Psoas muscle (tissue), 7 donors: ENCODE measurements at regions not wholly inside any gene's neighbourhood (a gene's known extent, or its start where the extent isn't known, plus 50 kb on each side); places are given as distances from the start of the nearest gene placed in this dataset.
"Not testable (repeated sequence)": the region's sequence is repeated elsewhere in the genome, so short reads cannot be mapped to it uniquely, and the experiment has no call there.

Experiments used
- ATAC-seq, 4 donors: fragments of 200-7000 bp; cut with Tn5 transposase; one replicate each; pipeline ENCODE4 v1.9.1; 2020; ENCODE audit warnings: moderate library complexity in 3 of 4, mild to moderate bottlenecking in 2 of 4
- DNase-seq, 2 donors: peaks; one replicate each; pipeline ENCODE4 v3.0.0-alpha.2; 2020
- H3K27ac ChIP-seq: fragments of 200-600 bp; one replicate; pipeline ENCODE4 v1.8.0; 2022
- H3K27me3 ChIP-seq, 3 donors: fragments of 200-600 bp in 1 of 3; one replicate each; pipeline versions ENCODE4 v1.6.1 to v1.8.0; 2013 to 2022; ENCODE audit warnings: low read length in 2 of 3, mild to moderate bottlenecking in 2 of 3, moderate library complexity in 1 of 3; ENCODE audit not compliant: insufficient read depth in 3 of 3
- H3K36me3 ChIP-seq, 2 donors: fragments of 200-600 bp in 1 of 2; one replicate each; pipeline versions ENCODE4 v1.6.1 to v1.8.0; 2013 to 2022; ENCODE audit warnings: low read depth in 1 of 2, mild to moderate bottlenecking in 1 of 2, moderate library complexity in 1 of 2; ENCODE audit not compliant: insufficient read depth in 1 of 2
- H3K4me1 ChIP-seq: fragments of 200-600 bp; one replicate; pipeline ENCODE4 v1.8.0; 2022
- H3K4me3 ChIP-seq: fragments of 200-600 bp; one replicate; pipeline ENCODE4 v1.8.0; 2022; ENCODE audit warnings: mild to moderate bottlenecking
- H3K9me3 ChIP-seq: fragments of 200-600 bp; one replicate; pipeline ENCODE4 v1.8.0; 2022
- CTCF ChIP-seq: fragments of 200-600 bp; IDR thresholded peaks from one replicate; pipeline ENCODE4 v1.8.0; 2022; ENCODE audit warnings: antibody characterized with exemption
- WGBS, 3 donors: extraction: QIAGEN DNeasy Blood & Tissue Kit; methylation state at CpG; one replicate each; pipeline versions ENCODE4 v1.1.6 to v1.1.7; 2013; 5-methylcytosine and 5-hydroxymethylcytosine counted together
- intact Hi-C, 2 donors: fragments of 100-400 bp; cut with DNase I; formaldehyde crosslinking; loops; one replicate each; pipeline versions ENCODE4 v1.11.0 to v1.14.2; 2022
- donor health status: healthy with polysubstance abuse.
- donor health status: DM: no; HTN: no; CAD: no; lungs with moderate emphysema.
- donor health status: Bipolar disorder and iron deficiency.
- donor health status: healthy.
- donor health status: DM: yes; HTN: yes; CAD: no.
- donor health status: DM: no; HTN: no; CAD: no.
- donor health status: DM: yes; HTN: yes; CAD: no.

GRCh38 chr18:30444544-30444943, 598.0 kb downstream of the DSC3 start:
- Histone ChIP-seq H3K4me3 (no peak overlapping the region), H3K9me3 (no peaks in the 10 kb centered on the region), H3K36me3 (no peaks in the 10 kb centered on the region), H3K27ac (no peak overlapping the region), H3K4me1 (no peaks in the 10 kb centered on the region), H3K27me3 (no peaks in the 10 kb centered on the region)
- DNase-seq (no peak), ATAC-seq (no peak)
- intact Hi-C loops, result no loop called here
- no peak for TF ChIP-seq CTCF
- 57 to 63% (median 63%) methylated on average over 2 of the region's 2 CpGs for WGBS, 3 donors

GRCh38 chr18:30440351-30440750, 602.2 kb downstream of the DSC3 start:
- ATAC-seq (no peak), DNase-seq (no peak)
- no peaks in the 10 kb centered on the region for H3K4me1 ChIP-seq
- intact Hi-C loops, result no loop called here
- no peak overlapping the region for H3K4me3 ChIP-seq
- H3K27ac ChIP-seq, result no peak overlapping the region
- H3K27me3 ChIP-seq, result no peaks in the 10 kb centered on the region
- WGBS, 3 donors, result 67 to 84% (median 75%) methylated on average over 2 of the region's 2 CpGs
- H3K36me3 ChIP-seq, result no peaks in the 10 kb centered on the region
- no peaks in the 10 kb centered on the region for H3K9me3 ChIP-seq
- TF ChIP-seq CTCF, result no peak

- Histone ChIP-seq H3K4me3 (no peak overlapping the region), H3K36me3 (no peaks in the 10 kb centered on the region), H3K27ac (no peak overlapping the region), H3K27me3 (no peaks in the 10 kb centered on the region), H3K4me1 (no peaks in the 10 kb centered on the region), H3K9me3 (no peaks in the 10 kb centered on the region)
- ATAC-seq (no peak), DNase-seq (no peak)
- 78 to 91% (median 89%) methylated on average over 2 of the region's 2 CpGs for WGBS, 3 donors
- TF ChIP-seq CTCF, result no peak
- intact Hi-C loops, result no loop called here
Observed at GRCh38 chr18:30439174-30439573, 603.4 kb downstream of the DSC3 start.

GRCh38 chr18:30432349-30432748, 610.2 kb downstream of the DSC3 start:
- DNase-seq, result no peak
- H3K9me3 ChIP-seq, result no peaks in the 10 kb centered on the region
- H3K36me3 ChIP-seq, result no peaks in the 10 kb centered on the region
- TF ChIP-seq CTCF, result no peak
- H3K4me3 ChIP-seq, result no peak overlapping the region
- no peak overlapping the region for H3K27ac ChIP-seq
- H3K4me1 ChIP-seq, result no peaks in the 10 kb centered on the region
- H3K27me3 ChIP-seq, result no peaks in the 10 kb centered on the region
- ATAC-seq, result no peak
- intact Hi-C loops, result no loop called here
- 37 to 51% (median 39%) methylated on average over 2 of the region's 2 CpGs for WGBS, 3 donors

- intact Hi-C loops, H3K36me3 ChIP-seq, H3K9me3 ChIP-seq, H3K27me3 ChIP-seq, ATAC-seq, DNase-seq, H3K4me3 ChIP-seq, H3K27ac ChIP-seq, H3K4me1 ChIP-seq: not testable (repeated sequence)
- WGBS, 3 donors, result 90 to 98% (median 95%) methylated on average over 11 of the region's 11 CpGs
Observed at GRCh38 chr18:30419399-30419798, 623.1 kb downstream of the DSC3 start.
